Posterior vena cava (tissue), 2 donors: ENCODE measurements at regions not wholly inside any gene's neighbourhood (a gene's known extent, or its start where the extent isn't known, plus 50 kb on each side); places are given as distances from the start of the nearest gene placed in this dataset.
"Not testable (repeated sequence)": the region's sequence is repeated elsewhere in the genome, so short reads cannot be mapped to it uniquely, and the experiment has no call there.

Source experiments
- DNase-seq: peaks from one replicate; pipeline ENCODE4 v3.0.0-alpha.2; 2020; ENCODE audit warnings: low spot score
- intact Hi-C, 2 donors: fragments of 100-400 bp; cut with DNase I; formaldehyde crosslinking; loops; one replicate each; pipeline versions ENCODE4 v1.14.1 to v1.14.2; 2022 to 2023
- donor health status: DM: yes; HTN: yes; CAD: no.
- donor health status: DM: yes; HTN: yes; CAD: no.

- intact Hi-C loops: no loop called here
- no peak for DNase-seq
Observed at GRCh38 chr4:164012396-164013027, 518.0 kb downstream of the TMA16 start.

GRCh38 chr4:164021947-164022346 lies 527.5 kb downstream of the TMA16 start:
- no peak for DNase-seq
- intact Hi-C loops: loop anchor here in 1 of 2 donors (5.0 kb wide), 1 partner anchor 1150 kb away; no protein-coding TSS in a partner anchor

GRCh38 chr4:164023214-164023613 lies 528.7 kb downstream of the TMA16 start:
- intact Hi-C loops: loop anchor here in 1 of 2 donors (5.0 kb wide), 1 partner anchor 1151 kb away; no protein-coding TSS in a partner anchor
- no peak for DNase-seq

- DNase-seq: no peak
- intact Hi-C loops: no loop called here
Observed at GRCh38 chr4:164027805-164028204, 533.3 kb downstream of the TMA16 start.

GRCh38 chr4:164039482-164039881 lies 545.0 kb downstream of the TMA16 start:
- no peak for DNase-seq
- intact Hi-C loops: no loop called here

GRCh38 chr4:164056426-164057142 lies 562.1 kb downstream of the TMA16 start:
- DNase-seq: no peak
- intact Hi-C loops: no loop called here

GRCh38 chr4:164058776-164059445 lies 564.4 kb downstream of the TMA16 start:
- intact Hi-C loops: no loop called here

GRCh38 chr4:164060456-164060855 lies 566.0 kb downstream of the TMA16 start:
- intact Hi-C loops: no loop called here
- DNase-seq: no peak

More at GRCh38 chr4:164058776-164059445, 564.4 kb downstream of the TMA16 start:
- no peak for DNase-seq

- intact Hi-C loops: no loop called here
- no peak for DNase-seq
Observed at GRCh38 chr4:164068392-164068791, 573.9 kb downstream of the TMA16 start.

- DNase-seq: no peak
- intact Hi-C loops: no loop called here
Observed at GRCh38 chr4:164070625-164071024, 576.1 kb downstream of the TMA16 start.

GRCh38 chr4:164081371-164081770 lies 586.9 kb downstream of the TMA16 start:
- intact Hi-C loops: no loop called here
- DNase-seq: no peak

- DNase-seq: no peak
- intact Hi-C loops: no loop called here
Observed at GRCh38 chr4:164081801-164082200, 587.3 kb downstream of the TMA16 start.

GRCh38 chr4:164087733-164088132 lies 593.2 kb downstream of the TMA16 start:
- intact Hi-C loops: no loop called here
- no peak for DNase-seq

- DNase-seq: no peak
- intact Hi-C loops: no loop called here
Observed at GRCh38 chr4:164095313-164096110, 601.0 kb downstream of the TMA16 start.

GRCh38 chr4:164096766-164097518 lies 602.5 kb downstream of the TMA16 start:
- intact Hi-C loops: no loop called here
- DNase-seq: no peak

- DNase-seq, intact Hi-C loops: not testable (repeated sequence)
Observed at GRCh38 chr4:164100741-164101365, 606.4 kb downstream of the TMA16 start.

GRCh38 chr4:164108971-164109370 lies 614.5 kb downstream of the TMA16 start:
- intact Hi-C loops: no loop called here
- no peak for DNase-seq

GRCh38 chr4:164109503-164109902 lies 615.0 kb downstream of the TMA16 start:
- intact Hi-C loops: no loop called here
- no peak for DNase-seq
